GM12878 (cell line): ENCODE measurements at regions not wholly inside any gene's neighbourhood (a gene's known extent, or its start where the extent isn't known, plus 50 kb on each side); places are given as distances from the start of the nearest gene placed in this dataset.

ENCODE experiments used
- ATAC-seq: fragments of 200-7000 bp; cut with Tn5 transposase; 3 replicates; pipeline ENCODE4 v1.9.1; 2020; ENCODE audit warnings: mild to moderate bottlenecking, moderate library complexity
- BruUV-seq: library from RNA; stranded (reverse); fragments of 400-500 nt; replicated peaks from 2 replicates; lab custom pipeline; 2021; lab: Mats Ljungman, UMichigan
- CTCF ChIA-PET: fragments of 300-600 bp; sonication (Branson Sonifier 250); formaldehyde crosslinking; extraction: SDS; loops from one replicate; lab custom pipeline; 2021; ENCODE audit warnings: inconsistent platforms; lab: Yijun Ruan, JAX
- POLR2A ChIA-PET: fragments of 350-600 bp; formaldehyde crosslinking; extraction: SDS; loops from one replicate; lab custom pipeline; 2021; ENCODE audit warnings: inconsistent platforms; lab: Charles Lee
- RAD21 ChIA-PET: fragments of 300-600 bp; sonication (Branson Sonifier 250); formaldehyde crosslinking; loops from one replicate; lab custom pipeline; 2023; ENCODE audit warnings: antibody characterized with exemption; ENCODE audit not compliant: unreplicated experiment; lab: Charles Lee
- SMC1A ChIA-PET: fragments of 300-600 bp; sonication (Branson Sonifier 250); formaldehyde crosslinking; loops from one replicate; lab custom pipeline; 2023; ENCODE audit not compliant: unreplicated experiment, uncharacterized antibody; lab: Charles Lee
- DNase-seq: peaks from one replicate; pipeline ENCODE4 v3.0.0-alpha.2; 2011; ENCODE audit warnings: low read depth, low spot score
- FAIRE-seq: peaks from 3 replicates; lab custom pipeline; 2011; peaks lifted over from hg19 to GRCh38; lab: Jason Lieb, UNC
- H2AFZ ChIP-seq: 2 replicates; pipeline ENCODE4 v1.6.0; 2011; ENCODE audit warnings: low read depth, low read length, control low read depth; ENCODE audit not compliant: control insufficient read depth
- H3K27ac ChIP-seq: 2 replicates; pipeline ENCODE4 v1.5.1; 2011; ENCODE audit warnings: control low read depth; ENCODE audit not compliant: control insufficient read depth, insufficient read depth
- H3K27me3 ChIP-seq, 2 experiments: replicated peaks in 1 of 2; 2 replicates each; pipeline versions ENCODE4 v1.6.0 to v1.6.1; 2011; ENCODE audit warnings: low read length in 1 of 2; ENCODE audit not compliant: control insufficient read depth in 2 of 2, insufficient read depth in 2 of 2
- H3K36me3 ChIP-seq, 2 experiments: 2 replicates each; pipeline ENCODE4 v1.5.1; 2011; ENCODE audit warnings: low read length in 1 of 2; ENCODE audit not compliant: control insufficient read depth in 2 of 2, insufficient read depth in 2 of 2
- H3K4me1 ChIP-seq: 2 replicates; pipeline ENCODE4 v1.6.1; 2011; ENCODE audit warnings: mild to moderate bottlenecking, low read length, moderate library complexity, mixed read lengths; ENCODE audit not compliant: control insufficient read depth, insufficient read depth
- H3K4me2 ChIP-seq: 2 replicates; pipeline ENCODE4 v1.6.0; 2011; ENCODE audit warnings: control low read depth; ENCODE audit not compliant: control insufficient read depth, insufficient read depth
- H3K4me3 ChIP-seq: fragments of 200-600 bp; sonication (generic); 2 replicates; pipeline ENCODE4 v1.5.1; 2016
- H3K79me2 ChIP-seq: 2 replicates; pipeline ENCODE4 v1.6.0; 2011; ENCODE audit warnings: low read length; ENCODE audit not compliant: control insufficient read depth, insufficient read depth
- H3K9ac ChIP-seq: 2 replicates; pipeline ENCODE4 v1.8.0; 2011; ENCODE audit warnings: low read length, control low read depth, mixed read lengths; ENCODE audit not compliant: control insufficient read depth, insufficient read depth
- H3K9me3 ChIP-seq: replicated peaks from 3 replicates; pipeline ENCODE4 v1.5.1; 2011; ENCODE audit warnings: mild to moderate bottlenecking, low read length; ENCODE audit not compliant: control insufficient read depth, insufficient read depth
- H4K20me1 ChIP-seq: 2 replicates; pipeline ENCODE4 v1.6.0; 2011; ENCODE audit not compliant: control insufficient read depth, insufficient read depth
- BACH1 ChIP-seq: fragments of 450-650 bp; IDR thresholded peaks from 2 replicates; pipeline ENCODE4 v1.6.1; 2017; ENCODE audit warnings: mild to moderate bottlenecking, borderline replicate concordance
- BMI1 ChIP-seq: fragments of 450-650 bp; IDR thresholded peaks from 2 replicates; pipeline ENCODE4 v1.6.1; 2016; ENCODE audit warnings: mild to moderate bottlenecking, moderate library complexity, borderline replicate concordance
- DPF2 ChIP-seq: fragments of 450-650 bp; IDR thresholded peaks from 2 replicates; pipeline ENCODE4 v1.6.1; 2017; ENCODE audit warnings: mild to moderate bottlenecking
- FOS ChIP-seq: IDR thresholded peaks from 3 replicates; pipeline ENCODE4 v1.6.1; 2011; ENCODE audit warnings: borderline replicate concordance; ENCODE audit not compliant: insufficient read length; ENCODE audit errors: extremely low read depth
- HSF1 ChIP-seq: fragments of 150-350 bp; IDR thresholded peaks from 2 replicates; pipeline ENCODE4 v1.6.1; 2014; ENCODE audit warnings: mild to moderate bottlenecking, low read depth, low read length
- MTA2 ChIP-seq: fragments of 450-650 bp; IDR thresholded peaks from 2 replicates; pipeline ENCODE4 v1.6.1; 2016; ENCODE audit warnings: low read depth, mild to moderate bottlenecking, moderate library complexity
- NR2C2 ChIP-seq: IDR thresholded peaks from 2 replicates; pipeline ENCODE4 v1.6.1; 2011; ENCODE audit warnings: borderline replicate concordance, low read depth; ENCODE audit not compliant: control insufficient read depth, insufficient read length
- PRDM15 ChIP-seq: fragments of 450-650 bp; formaldehyde crosslinking; IDR thresholded peaks from 2 replicates; pipeline ENCODE4 v1.4.0; 2020; ENCODE audit warnings: mild to moderate bottlenecking, moderate library complexity
- SP1 ChIP-seq: IDR thresholded peaks from one replicate; pipeline ENCODE4 v1.6.1; 2011; ENCODE audit warnings: low read depth, low read length
- USF2 ChIP-seq: IDR thresholded peaks from 2 replicates; pipeline ENCODE4 v1.6.1; 2011; ENCODE audit warnings: low read depth, low read length, improper control_type of control experiment, borderline replicate concordance
- ZNF687 ChIP-seq: fragments of 450-650 bp; IDR thresholded peaks from 2 replicates; pipeline ENCODE4 v1.6.1; 2017; ENCODE audit warnings: mild to moderate bottlenecking, moderate library complexity
- WGBS: methylation state at CpG from one replicate; pipeline ENCODE4 v1.1.6; 2016; ENCODE audit warnings: low lambda C conversion rate; ENCODE audit not compliant: insufficient replicate concordance, insufficient coverage; ENCODE audit errors: missing lambda C conversion rate; 5-methylcytosine and 5-hydroxymethylcytosine counted together
- in situ Hi-C: fragments of 300-500 bp; cut with MboI; formaldehyde crosslinking; loops from 9 replicates; pipeline ENCODE4 v1.14.3; 2018; ENCODE audit warnings: mixed read lengths
- intact Hi-C: fragments of 100-400 bp; cut with micrococcal nuclease; formaldehyde crosslinking; loops from one replicate; pipeline ENCODE4 v1.14.2; 2022; ENCODE audit not compliant: unreplicated experiment

- H3K27ac ChIP-seq, result no peak overlapping the region
- H3K79me2 ChIP-seq, result no peaks in the 10 kb centered on the region
- ChIA-PET CTCF (interaction anchor here (0.6 kb wide), 1 partner anchor 417 kb away, joined by 4 read pairs; no protein-coding TSS in a partner anchor), SMC1A (interaction anchor here (0.8 kb wide), 2 partner anchors 12 to 21 kb away, joined by 3 read pairs; no protein-coding TSS in a partner anchor), POLR2A (no interaction called here), RAD21 (no interaction called here)
- DNase-seq, result no peak
- FAIRE-seq, result no peak
- no peaks in the 10 kb centered on the region for H4K20me1 ChIP-seq
- H3K27me3 ChIP-seq, result peaks cover 0 to 14% of the 10 kb centered on the region in 2 experiments; a peak in 2 of 4 replicates
- BruUV-seq, result no TSS peak
- in situ Hi-C loops (no loop called here), intact Hi-C loops (no loop called here)
- H3K9me3 ChIP-seq, result no peaks in the 10 kb centered on the region
- ATAC-seq, result peak; percentile 68
- no peak overlapping the region for H2AFZ ChIP-seq
- H3K36me3 ChIP-seq, result no peaks in the 10 kb centered on the region
- H3K4me3 ChIP-seq, result no peak overlapping the region
- no peaks in the 10 kb centered on the region for H3K4me1 ChIP-seq
- no peak overlapping the region for H3K4me2 ChIP-seq
- 7% methylated on average over 56 of the region's 61 CpGs for WGBS
- H3K9ac ChIP-seq, result no peak overlapping the region
- TF ChIP-seq PRDM15 (CRISPR knock-in tag) (no peak), ZNF687 (no peak), USF2 (no peak), FOS (no peak), DPF2 (no peak), BMI1 (no peak), BACH1 (no peak), HSF1 (no peak), MTA2 (no peak), SP1 (no peak), NR2C2 (no peak)
These were observed 255.1 kb upstream of the SOX21 start for GRCh38 chr13:94967183-94968039.
